NCI-H226 (cell line): ENCODE measurements at regions not wholly inside any gene's neighbourhood (a gene's known extent, or its start where the extent isn't known, plus 50 kb on each side); places are given as distances from the start of the nearest gene placed in this dataset.
A peak's percentile ranks its signal among the peaks of the same experiment; 100 is the strongest.
"Not testable (repeated sequence)": the region's sequence is repeated elsewhere in the genome, so short reads cannot be mapped to it uniquely, and the experiment has no call there.

Experiments
- DNase-seq: peaks from one replicate; pipeline ENCODE4 v3.0.0-alpha.2; 2015

DNA sequence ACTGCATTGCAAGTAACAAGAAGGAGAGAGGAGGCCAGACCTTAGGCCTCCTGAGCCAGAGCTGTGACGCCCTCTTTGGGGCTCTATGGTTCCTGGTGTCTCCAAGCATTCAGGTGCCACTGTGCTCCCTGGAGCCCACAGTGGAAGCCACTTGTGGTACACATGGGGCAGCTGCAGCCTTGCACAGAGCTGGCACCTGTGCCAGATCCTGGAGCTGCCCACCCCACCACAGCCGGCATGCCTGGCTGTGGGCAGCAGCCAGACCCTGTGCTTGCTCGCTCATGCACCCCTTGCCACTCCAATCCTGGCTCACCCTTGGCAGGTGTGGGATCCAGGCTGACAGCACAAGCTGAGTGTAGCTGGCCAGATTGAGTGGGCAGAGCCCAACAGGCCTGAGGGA, 173.8 kb upstream of the SMIM30 start:
- DNase-seq: no peak

DNA sequence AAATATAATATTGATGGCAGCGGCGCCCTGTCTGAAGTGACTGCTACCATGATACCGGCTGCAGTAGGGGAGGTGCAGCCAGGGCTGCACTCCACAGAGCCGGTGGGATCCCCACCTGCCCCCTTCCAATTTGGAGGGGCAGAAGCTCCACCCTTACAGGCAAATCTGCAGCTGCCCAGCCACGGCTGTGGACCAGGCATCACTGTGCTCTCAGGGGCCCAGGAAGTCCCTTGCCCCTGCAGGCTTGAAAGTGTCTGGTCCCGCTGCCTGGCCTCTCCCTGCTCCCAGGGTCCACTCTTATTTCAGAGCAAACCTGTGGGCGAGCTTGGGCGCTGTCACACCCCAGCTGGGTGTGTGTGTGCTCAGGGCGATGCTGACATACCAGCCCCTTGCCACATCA, 172.7 kb upstream of the SMIM30 start:
- no peak for DNase-seq

GRCh38 chr7:113289140-113289740, 170.9 kb upstream of the SMIM30 start:
- no peak for DNase-seq

DNA sequence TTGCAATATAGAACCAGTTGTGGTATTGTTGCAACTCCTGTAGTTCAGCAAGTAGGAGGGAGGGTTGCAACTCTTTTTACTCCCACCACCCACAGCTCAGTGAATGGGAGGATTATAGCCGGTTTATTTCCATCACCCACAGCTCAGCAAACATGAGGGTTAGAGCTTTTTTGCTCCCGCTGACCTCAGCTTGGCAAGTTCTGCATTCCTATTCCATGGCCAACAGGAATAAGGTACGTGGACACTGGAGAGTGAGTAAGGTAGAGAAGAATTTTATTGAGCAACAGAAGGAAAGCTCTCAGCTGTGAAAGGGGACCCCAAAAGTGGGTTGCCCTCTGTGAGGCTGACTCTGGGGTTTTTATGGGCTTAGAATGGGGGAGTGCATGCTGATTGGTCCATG, 167.1 kb upstream of the SMIM30 start:
- DNase-seq: peak; percentile 62

- DNase-seq: peak; percentile 50
Measured at GRCh38 chr7:113283861-113284260, 165.5 kb upstream of the SMIM30 start.

DNA sequence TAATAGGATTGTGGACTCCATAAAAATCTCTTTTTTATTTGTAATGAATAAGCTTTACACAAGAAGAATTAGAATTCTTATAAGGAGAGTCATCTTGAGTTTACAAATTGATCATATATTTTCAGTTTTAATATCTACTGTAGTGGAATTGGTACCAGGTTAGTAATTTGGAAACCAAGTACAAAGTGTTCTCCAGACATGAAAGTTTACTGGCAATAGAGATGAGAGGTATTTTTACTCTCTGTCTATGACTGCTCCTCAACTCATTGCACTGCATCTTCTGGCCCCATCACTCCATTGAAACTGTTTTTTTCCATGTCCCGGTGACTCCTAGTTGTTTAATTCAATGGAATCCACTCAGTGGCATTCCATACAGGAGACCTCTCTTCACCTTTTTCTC, 164.5 kb upstream of the SMIM30 start:
- DNase-seq: no peak

DNA sequence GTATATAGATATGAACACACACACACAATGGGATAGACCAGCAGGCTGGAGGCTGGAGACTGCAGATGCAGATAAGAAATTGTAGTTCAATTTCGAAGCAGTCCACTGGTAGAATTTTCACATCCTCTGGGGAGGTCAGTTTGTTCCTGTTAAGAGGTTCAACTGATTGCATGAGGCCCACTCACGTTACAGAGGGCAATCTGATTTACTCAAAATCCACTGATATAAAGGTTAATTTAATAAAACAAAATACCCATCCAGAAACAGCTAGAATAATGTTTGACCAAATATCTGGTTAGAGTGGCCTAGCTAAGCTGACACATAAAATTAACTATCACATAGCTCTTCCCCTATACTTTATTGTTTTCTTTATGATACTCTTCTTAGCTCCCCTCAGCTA, 162.9 kb upstream of the SMIM30 start:
- no peak for DNase-seq

DNA sequence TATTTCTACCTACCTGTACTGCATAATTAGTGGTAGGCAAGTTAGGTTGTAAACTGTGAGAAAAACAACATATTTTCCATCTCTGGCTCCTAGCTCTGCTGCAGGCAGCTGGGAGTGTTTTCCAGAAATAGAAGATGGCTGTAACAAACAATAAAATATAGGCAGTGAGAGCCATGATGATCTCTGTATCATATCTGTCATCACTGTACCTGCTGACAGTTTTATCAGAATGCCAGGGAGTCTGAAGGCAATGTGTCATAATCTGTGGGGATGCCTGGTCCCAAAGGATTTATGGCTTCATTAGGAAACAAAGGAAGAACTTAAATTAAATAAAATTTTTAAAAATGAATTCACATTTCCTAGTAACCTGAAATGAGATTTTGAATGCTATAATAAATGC, 160.9 kb upstream of the SMIM30 start:
- DNase-seq: peak; percentile 41

DNA sequence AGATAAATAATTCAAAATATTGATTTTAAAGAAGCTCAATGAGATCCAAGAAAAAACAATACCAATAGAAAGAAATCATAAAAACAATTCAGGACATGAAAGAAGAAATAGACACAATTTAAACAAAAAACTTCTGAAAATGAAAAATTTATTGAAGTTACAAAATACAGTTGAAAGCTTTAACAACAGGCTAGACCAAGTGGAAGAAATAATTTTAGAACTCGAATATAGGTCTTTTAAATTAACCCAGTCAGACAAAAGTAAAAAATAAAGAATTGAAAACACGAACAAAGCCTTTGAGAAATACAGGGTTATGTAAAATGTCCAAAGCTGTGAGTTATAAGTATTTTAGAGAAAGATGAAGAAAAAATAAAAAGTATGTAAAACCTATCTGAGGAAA, 152.4 kb upstream of the SMIM30 start:
- no peak for DNase-seq

GRCh38 chr7:113269592-113269991, 151.2 kb upstream of the SMIM30 start:
- not testable (repeated sequence) for DNase-seq

DNA sequence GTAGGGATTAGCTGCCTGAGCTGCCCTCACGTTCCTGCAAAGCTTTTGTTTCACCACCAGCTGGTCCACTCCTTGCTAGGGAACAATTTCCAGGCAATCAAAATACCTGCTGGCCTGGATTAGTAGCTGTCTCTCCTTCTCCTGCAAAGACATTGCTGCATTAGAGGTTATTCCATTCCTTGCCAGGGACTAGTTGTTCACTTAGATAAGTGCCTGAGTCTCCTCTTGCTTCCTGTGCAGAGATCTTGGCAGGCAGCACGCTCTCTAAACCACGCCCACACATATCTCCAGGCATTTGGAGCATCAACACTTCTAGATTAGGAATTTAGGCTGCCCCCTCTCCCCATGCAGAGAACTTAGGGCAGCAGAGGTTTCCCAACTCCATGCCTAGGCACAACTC, 150.4 kb upstream of the SMIM30 start:
- DNase-seq: no peak

- peak; percentile 40 for DNase-seq
Measured at GRCh38 chr7:113267885-113268284, 149.5 kb upstream of the SMIM30 start.

DNA sequence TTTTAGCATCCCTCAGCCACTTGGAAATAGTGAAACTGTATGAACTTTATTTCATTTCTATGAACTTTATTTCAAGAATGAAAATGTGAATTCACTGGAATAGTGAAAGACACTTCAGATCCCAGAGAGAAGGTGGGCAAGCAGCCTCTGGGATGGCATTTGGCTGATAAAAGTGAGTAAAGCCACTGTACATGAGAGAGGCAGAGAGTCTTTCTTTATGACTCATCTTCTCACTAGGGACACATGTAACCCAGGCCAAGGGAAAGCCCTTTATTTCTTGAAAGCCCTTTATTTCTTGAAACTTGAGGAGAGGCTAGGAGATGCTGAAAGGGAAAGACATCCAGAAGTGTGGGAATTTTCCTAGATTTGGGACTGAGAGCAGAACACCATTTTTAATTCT, 148.9 kb upstream of the SMIM30 start:
- no peak for DNase-seq

GRCh38 chr7:113263749-113264148, 145.4 kb upstream of the SMIM30 start:
- no peak for DNase-seq

DNA sequence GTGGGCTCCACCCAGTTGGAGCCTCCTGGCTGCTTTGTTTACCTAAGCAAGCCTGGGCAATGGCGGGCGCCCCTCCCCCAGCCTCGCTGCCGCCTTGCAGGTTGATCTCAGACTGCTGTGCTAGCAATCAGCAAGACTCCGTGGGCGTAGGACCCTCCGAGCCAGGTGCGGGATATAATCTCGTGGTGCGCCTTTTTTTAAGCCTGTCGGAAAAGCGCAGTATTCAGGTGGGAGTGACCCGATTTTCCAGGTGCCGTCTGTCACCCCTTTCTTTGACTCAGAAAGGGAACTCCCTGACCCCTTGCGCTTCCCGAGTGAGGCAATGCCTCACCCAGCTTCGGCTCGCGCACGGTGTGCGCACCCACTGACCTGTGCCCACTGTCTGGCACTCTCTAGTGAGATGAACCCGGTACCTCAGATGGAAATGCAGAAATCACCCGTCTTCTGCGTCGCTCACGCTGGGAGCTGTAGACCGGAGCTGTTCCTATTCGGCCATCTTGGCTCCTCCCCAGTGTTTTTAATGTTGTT, 144.9 kb upstream of the SMIM30 start:
- DNase-seq: not testable (repeated sequence)

DNA sequence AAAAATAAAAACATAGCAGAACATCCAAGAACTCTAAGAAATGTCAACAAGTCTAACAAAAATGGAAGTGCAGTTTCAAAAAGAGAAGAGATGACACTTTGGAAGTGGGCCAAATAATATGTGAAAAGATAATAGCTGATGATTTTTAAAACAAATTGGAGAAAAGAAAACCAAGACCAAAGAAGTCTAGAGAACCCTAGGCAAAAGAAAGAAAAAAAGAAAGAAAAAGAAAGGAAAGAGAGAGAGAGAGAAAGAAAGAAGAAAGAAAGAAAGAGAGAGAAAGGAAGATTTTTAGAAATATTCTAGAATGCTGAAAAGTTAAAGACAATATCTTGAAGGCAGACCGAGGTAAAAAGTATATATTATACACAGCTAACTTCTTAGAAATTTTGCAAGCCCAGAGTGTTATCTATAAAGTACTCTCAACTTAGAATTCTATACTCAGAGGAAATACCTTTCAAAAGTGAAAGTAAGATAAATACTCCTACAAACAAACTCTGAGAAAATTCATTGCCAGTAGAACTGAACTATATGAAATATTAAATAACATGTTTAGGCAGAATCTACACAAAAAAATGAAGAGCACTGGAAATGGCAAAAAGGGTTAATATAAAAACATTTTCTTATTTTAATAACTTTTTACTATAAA, 138.7 kb upstream of the SMIM30 start:
- no peak for DNase-seq

- DNase-seq: no peak
Measured at GRCh38 chr7:113247198-113247597, 128.8 kb upstream of the SMIM30 start.

DNA sequence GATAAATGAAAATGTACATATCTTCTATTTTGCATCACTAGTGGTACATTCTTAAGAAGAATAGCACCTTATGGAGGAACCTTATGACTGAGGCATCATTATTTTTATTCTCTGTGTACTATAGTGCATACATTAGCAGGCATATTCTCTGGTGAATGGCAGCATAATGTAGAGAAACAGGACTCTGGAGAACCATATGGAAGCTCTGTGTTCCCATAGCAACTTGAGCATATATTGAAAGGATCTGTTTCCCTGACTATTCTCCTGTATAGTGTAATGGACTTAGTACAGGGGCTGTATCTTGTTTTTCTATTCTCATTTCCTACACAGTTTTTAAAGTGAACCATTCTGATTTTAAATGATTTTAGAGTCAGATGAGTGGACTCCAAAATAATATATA, 128.4 kb upstream of the SMIM30 start:
- DNase-seq: no peak

- DNase-seq: no peak
Measured at GRCh38 chr7:113232885-113233284, 114.5 kb upstream of the SMIM30 start.

DNA sequence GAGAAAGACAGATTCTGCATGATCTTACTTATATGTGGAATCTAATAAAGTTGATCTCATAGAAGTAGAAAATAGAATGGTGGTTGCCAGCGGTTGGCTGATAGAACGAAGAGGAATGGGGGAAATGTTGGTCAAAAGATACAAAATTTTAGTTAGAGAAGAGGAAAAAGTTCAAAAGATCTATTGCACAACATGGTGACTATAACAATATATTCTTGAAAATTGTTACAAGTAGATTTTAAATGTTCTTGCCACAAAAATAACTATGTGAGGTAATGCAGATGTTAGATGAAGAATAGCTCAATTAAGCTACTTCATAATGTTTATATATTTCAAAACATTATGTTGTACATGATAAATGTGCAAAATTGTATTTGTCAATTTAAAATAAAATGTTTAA, 112.3 kb upstream of the SMIM30 start:
- DNase-seq: no peak

DNA sequence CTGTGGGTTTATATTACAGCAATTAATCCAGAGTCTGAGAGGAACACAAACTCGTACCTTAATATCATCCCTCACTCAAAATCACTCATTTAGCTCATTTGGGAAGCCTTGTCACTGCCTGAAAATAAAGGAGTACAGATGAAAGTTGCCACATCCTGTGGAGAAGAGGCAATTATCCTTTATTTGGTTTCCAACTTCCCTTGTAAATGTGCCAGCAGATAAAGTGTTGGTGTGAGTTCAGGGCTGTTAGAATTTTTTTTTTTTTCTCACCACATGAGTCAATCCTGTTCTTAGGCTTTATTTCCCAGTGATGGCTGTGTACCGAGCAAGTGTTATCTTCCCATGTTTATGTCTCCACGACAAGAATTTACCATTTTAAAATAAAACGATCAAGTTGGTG, 99.0 kb upstream of the SMIM30 start:
- peak; percentile 41 for DNase-seq

DNA sequence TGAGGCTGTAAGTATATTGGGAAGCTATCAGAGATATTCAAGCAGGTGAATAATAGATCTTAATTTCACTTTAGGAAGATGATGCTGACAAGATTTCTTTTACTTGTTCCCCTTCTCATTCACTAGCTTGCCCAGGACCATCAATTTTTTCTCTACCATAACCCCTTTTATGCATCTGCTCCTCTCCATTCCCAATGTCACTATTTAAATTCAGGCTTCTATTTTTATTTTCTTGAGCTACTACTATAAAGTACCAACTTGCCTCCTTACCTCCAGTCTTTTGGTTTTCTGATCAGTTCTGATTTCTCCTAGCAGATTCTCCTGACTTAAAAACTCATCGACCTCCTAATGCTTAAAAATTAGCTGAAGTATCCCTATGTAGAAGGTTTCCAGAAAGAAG, 97.7 kb upstream of the SMIM30 start:
- no peak for DNase-seq

- DNase-seq: no peak
Measured at GRCh38 chr7:113209449-113210203, 91.3 kb upstream of the SMIM30 start.

DNA sequence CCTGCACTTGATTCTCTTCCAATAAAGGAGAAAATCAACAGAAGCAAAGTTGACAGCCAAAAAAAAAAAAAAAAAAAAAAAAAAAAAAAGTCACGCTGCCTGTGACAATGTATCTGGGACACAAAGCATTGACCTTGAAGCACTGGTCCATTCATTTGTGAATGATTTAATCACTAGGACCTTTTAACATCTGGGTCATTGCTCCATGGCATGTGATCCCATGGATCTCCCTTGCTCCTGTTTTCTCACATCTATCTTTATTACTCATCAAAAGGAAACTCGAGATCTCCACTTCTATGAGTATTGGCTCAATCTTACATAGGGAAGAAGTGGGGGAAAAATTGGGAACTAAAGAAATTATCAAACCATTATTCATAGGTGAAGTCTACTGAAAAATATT, 89.6 kb upstream of the SMIM30 start:
- DNase-seq: no peak
